ENCODE measurements at regions not wholly inside any gene's neighbourhood (a gene's known extent, or its start where the extent isn't known, plus 50 kb on each side); places are given as distances from the start of the nearest gene placed in this dataset.

DNA sequence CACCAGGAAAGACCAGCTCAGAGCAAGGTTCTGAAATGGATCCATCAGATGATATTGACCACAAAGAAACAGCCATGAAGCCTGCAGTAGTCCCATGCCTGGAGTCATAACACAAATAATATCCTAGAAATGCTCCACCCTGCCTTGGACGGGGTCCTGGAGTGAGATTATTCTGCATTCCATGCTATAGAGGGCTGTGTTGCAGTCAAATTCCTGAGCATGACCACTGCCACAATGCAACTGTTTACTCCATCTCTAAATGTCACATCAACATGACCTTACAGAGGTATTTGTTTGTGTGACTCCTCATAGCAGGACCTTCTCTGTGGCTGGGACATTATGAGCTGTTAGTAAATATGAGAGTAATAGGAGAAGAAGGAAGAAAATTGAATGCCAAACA is 257.5 kb upstream of the TCF21 start:
- no peak for DNase-seq (ENCODE audit: low spot score)

DNA sequence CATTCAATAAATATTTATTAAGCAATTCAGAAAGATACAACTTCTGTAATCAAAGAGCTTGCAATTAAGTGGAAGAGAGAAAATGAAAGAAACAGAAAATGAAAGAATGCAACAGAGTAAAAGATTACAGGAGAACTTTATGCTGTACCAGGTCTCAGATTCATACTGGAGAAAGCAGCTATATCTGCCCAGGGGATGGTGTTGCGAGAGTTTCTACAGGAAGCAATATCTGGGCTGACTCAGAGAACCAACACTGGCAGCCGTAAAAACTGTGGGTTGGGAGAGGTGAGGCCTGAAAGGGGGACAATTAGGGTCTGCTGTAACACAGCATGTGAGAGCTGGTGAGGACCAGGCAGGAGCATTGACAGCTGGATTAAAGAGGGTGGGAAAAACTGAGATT is 256.7 kb upstream of the TCF21 start:
- DNase-seq (ENCODE audit: low spot score): no peak

DNA sequence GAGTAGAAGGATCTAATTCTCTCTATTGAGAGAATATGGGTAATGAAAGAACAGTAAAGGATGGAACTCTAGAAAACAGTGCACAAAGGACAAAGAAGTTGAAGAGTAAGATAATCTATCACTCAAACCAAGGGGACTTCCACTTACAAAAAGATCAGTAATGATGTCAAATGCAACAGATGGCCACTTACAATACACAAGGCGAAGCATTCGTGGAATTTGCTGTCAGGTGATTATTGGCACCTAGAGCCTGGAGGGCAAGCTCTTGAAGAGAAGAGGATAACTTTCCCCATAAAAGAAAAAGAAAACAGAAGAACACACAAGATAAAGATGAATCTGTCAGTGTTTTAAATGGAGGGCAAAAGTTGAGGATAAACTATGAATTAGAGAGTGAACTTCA is 256.0 kb upstream of the TCF21 start:
- DNase-seq (ENCODE audit: low spot score): no peak

DNA sequence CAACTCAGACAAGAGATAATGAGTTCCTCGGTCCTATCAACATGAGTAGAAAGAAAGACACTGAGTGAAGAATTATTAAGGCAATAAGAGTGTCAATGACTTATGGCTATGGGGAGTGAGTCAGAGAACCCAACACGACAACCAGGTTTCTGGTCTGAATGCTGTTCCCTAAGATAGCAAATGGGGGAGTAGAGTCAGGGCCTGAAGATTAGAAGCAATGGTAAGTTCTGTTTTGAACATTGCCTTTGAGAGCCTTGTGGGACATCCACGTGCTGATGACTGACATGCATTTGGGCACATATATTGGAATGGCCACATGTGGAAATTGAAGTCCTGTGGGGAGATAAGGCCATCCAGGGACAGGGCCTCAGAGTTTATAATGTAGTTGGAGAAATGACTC is 254.4 kb upstream of the TCF21 start:
- DNase-seq (ENCODE audit: low spot score): no peak

DNA sequence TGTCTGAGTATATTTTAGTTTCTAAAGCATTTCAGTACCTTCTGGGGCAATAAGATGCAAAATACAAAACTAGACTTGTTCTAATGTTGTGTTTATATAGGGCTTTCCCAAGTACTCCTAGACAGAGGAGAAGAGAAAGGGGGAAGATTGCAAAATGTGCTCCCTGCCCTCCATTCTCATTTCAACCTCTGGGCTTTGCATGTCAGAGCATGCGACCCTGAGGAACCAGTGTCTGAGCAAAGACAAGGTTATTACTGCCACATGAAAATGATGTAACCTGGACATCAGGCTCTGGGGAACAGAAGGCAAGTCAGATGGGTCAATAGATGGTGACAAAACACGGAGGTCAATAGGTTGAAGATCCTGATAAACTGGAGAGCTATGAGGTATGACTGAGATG is 253.5 kb upstream of the TCF21 start:
- DNase-seq (ENCODE audit: low spot score): no peak

DNA sequence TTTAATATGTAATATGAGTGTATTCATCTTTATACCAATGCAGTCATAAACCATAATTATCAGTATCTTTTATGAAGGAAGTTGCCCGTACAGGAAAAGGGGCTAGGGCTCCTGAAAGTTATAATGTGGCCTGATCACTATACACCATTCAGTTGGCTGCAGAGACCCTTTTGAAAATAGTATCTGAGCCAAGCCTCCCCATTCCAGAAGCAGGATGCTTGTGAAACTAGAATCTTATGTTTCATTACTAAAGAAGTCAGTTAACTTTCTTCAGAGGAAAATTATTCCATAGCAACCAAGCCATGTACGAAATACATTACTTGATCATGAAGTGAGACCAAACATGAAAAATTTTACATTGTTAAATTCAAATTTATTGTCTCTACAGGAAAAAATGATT is 251.5 kb upstream of the TCF21 start:
- no peak for DNase-seq (ENCODE audit: low spot score)

DNA sequence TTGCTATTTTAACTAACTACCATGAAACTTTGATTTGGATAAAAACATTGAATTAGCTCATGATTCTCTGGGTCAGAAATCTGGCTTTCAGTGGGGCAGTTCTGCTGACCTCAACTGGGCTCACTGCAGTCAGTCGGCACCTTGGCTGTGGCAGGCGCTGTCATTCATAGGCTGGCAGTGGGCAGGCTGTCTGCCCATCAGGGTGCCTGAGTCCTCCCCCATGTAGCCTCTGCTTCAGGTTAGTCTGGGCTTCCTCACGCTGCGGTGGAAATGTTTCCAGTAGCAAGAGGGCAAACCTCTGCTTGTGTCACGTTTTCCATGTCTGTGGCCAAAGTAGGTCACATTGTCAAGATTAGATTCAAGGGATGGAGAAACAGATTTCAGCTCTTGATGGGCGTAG is 251.0 kb upstream of the TCF21 start:
- no peak for DNase-seq (ENCODE audit: low spot score)

DNA sequence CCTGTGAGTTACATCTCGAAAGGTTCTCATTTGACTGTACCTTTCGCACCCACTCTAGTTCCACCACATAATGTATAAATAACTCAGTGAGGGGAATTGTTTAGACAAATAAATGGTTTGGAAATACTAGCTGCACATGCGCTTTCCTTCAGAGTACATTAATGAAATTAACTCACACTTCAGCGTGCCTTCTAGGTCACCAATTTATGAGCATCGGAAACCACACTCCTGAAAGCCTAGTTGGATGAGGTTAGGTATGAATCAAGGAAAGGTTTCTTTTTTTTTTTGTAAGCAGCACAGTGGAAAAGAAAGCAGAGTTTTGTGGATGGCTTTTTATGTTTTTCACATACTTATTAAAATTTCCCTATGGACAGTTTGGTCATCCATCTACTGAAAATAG is 247.8 kb upstream of the TCF21 start:
- no peak for DNase-seq (ENCODE audit: low spot score)

DNA sequence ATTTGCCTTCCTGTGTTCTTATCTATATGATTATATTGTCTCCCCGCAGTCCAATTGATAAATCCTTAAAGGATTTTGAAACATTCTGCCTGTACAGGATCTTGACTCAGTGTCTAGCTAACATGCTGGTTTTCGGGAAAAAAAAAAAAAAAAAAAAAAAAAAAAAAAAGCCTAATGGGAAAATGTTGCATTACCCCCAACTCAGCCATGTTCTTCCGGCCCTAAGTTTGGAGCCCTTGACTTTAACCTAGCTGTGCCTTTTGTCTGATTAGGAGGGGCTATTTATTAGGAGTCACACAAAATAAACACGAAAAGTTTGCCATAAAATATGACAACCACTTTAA is 244.4 kb upstream of the TCF21 start:
- DNase-seq (ENCODE audit: low spot score): no peak

DNA sequence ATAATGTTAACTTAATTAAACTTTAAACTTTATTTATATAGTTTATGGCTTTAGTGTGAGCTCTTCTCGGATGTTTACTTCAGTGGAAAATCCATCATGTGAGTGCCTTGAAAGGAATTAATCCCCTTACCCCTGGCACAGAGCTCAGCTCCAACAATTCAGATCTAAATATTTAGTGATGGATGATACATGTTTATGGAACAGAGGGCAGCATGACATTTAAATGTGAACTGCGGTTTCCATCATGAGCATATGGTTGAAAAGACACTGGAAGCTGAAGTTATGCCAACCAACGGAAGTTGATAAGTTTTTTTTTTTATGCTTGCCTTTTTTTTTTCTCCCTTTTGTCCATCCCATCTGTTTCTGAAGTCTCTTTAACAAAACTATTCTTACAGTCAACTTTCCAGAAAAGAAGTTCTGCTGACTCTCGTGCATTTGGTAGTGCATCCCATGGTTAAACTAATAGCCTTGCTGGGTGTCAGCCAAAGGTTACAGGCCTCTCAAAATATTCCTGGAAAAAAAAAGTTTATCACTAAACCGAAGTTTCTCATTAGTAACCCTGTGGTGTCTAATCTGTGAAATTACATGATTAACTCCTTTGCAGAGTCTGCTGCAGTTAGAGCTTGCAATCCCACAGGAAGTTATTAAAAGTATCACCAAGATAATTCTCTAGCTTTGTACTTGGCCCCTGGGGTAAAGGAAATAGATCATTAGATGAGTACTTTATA is 243.9 kb upstream of the TCF21 start:
- no peak for DNase-seq (ENCODE audit: low spot score)

DNA sequence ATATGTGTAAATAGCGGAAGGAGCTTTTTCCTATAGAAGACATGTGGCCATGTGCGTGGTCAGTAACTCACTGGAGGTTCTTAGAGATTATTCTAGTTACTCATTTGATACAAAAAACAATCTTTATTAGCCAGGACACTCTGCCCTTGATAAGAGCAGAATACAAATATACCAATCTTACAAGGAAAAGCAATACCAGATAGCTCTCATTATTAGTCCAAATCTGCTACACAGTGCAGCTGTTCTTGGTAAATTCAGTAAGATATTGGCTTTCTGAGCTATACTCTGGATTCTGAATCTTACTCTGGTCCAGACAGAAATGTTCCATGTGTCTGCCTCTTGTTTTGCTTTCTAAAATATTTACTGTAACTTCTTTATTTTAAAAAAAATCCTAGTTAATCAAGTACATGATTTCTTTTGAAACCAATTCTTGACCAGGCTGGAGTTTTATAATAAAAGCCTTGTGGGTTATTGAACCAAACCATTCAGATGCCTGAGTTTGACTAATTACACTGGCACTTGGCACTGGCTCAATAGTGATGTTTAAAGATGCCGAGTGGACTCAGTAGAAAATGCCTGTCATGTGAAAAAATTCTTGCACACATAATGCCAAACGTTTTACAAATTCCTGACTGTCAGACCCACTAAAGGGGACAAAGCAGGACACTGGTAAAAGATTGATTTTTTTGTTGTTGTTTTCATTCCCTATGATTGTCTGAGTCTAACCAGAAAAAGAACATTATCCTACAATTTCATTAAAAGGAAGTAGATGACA is 242.8 kb upstream of the TCF21 start:
- DNase-seq (ENCODE audit: low spot score): peak; percentile 5

DNA sequence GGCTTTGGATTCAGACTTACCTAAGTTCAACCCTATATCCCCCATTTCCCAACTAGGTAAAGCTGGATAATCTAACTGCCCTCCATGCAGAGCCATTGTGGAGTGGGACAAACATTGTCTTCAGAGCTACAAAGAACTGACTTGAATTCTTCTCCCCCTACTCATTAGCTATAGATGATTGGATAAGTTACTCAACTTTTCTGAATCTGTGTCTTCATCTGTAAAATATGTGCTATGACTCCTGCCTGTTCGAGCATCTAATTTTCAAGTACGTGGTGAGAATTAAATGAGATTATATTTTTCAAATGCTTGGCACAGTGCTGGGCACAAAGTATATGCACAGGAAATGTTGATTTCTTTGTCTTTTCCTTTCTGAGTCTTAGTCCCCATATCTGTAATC is 240.3 kb upstream of the TCF21 start:
- no peak for DNase-seq (ENCODE audit: low spot score)

DNA sequence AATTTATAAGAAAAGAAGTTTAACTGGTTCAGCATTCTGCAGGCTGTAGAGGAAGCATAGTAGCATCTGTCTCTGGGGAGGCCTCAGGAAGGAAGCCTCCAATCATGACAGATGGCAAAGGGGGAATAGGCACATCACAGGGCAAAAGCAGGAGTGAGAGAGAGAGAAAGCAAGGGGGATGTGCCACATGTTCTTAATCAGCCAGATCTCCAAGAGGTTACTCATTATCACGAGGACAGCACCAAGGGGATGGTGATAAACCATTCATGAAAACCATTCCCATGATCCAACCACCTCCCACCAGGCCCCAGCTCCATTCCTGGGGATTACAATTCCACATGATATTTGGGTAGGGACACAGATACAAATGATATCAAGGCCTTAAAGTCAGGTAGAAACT is 217.5 kb upstream of the TCF21 start:
- DNase-seq (ENCODE audit: low spot score): no peak

DNA sequence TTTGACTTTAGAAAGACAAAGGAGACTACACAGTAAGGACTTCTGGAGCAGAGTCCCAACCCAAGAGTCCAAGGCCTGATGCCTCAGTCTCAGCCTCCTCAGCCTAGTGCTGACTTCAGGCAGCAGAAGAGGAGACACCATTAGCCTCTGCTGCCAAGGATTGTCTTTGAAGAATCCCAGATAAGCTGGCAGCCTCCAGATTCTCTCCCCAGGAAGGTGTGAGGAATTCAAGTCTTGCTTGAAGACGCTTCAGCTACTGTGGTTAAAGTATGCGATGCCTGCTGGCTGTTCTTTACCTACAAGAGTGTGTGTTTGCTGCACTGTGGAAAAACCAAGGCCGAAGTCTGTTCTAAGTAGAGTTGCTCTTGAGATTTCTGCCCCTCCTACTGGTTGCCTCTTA is 215.9 kb upstream of the TCF21 start:
- DNase-seq (ENCODE audit: low spot score): no peak

DNA sequence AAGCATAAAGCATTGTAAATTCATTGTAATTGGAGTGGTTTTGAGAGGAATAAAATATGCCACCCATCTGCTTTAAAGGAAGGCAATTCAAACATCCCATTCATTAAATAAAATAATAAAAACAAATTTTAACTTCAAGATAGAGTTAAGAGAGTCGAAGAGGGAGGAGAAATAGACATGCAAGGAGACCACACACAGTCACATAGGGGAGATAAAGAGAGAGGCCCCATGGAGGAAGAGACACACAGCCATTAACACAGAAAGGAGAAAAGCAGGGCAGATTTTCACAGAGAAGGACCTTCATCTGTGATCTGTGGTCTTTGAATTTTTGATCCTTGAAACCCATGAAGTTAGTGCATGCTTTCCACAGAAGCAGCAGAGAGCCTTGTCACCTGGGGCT is 214.3 kb upstream of the TCF21 start:
- DNase-seq (ENCODE audit: low spot score): no peak

DNA sequence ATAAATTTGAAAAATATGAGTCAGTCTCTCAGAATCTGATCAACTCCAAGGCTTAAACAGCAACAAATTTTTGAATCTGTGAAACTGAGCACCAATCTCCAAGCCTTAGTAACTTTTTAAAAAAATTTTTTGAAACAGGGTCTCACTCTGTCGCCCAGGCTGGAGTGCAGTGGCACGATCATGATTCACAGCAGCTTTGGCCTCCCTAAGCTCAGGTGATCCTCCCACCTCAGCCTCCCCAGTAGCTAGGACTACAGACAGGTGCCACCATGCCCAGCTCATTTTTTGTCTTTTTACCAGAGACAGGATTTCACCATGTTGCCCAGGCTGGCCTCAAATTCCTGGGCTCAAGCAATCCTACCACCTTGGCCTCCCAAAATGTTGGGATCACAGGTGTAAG is 207.9 kb upstream of the TCF21 start:
- DNase-seq (ENCODE audit: low spot score): no peak

DNA sequence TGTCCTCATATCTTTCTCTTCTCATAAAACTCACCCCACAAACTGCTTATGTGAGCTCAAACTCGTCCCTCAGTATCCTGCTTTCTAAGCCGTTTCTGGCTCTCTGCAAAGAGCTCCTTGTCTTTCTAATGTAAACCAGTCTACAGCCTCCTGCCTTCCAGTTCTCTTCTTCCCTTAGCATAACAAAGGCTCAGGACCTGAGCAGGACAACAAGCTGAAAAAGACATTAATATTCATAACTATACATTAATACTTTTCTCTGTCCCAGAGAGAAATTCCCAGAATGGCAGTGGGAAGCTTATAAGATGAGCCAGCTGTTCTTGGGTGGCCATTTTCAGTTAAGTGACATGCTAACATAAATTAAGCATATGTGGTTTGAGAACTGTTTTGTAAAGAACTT is 207.0 kb upstream of the TCF21 start:
- no peak for DNase-seq (ENCODE audit: low spot score)

DNA sequence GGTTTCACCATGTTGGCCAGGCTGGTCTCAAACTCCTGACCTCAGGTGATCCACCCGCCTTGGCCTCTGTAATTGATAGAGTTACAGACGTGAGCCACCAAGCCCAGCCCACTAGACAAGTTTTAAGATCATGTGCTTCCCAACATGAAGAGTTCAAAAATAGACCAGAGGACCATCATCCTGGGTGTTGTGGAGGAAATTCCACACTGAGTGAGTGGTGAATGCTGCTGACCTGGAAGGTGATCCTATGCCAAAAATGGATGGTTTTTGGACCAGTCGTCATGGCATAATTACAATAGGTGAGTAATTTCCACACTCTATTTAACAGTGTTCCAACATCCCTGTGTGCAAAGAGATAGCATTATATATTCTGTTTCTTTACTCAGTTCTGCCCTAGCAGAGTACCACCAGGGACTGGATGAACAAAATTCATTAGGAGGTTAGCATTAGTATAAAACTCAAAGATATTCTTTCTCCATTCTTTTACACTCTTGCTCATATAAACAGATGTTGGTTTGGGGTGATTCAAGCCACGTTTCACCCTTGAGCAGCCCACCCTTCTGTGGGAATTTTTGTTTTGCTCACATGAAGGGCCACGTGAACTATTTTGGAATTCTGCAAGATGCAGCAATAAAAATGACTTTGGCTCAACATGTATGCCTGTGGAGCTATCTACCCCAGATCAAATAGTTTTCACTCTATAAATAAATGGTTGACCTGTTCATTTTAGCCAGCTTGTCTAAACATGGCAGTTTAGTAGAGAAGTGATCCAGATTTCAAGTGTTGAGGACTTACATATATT is 206.2 kb upstream of the TCF21 start:
- DNase-seq (ENCODE audit: low spot score): no peak

DNA sequence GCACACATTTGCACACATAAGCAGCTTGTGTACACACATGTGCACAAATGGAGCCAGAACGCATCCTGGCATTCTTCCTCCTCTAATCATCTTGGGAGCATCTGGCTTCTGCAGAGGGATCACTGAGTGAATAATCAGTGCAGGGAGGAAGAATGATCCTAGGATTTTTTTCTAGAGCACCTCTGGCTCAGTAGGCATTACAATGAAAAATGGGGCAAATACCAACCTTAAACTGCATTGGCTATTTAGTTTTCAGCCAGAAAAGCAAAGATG is 205.7 kb upstream of the TCF21 start:
- DNase-seq (ENCODE audit: low spot score): no peak

DNA sequence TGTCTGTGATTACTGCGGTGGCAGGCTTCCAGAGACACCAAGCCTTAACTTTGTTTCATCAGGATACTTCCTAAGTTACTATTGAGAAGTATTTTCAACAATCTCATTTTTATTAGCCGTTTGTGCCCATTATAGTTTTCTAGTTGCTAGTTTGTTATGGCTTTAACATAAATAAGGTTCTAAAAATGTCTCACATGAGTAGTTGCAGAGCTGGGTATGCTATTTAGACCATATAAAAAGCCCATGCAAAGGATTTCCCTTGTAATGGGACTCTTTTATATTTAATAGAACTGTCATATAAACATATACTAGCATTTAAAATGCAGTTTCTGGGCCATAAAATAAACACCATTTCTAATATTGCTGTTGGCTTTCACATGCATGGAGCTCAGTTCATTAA is 205.3 kb upstream of the TCF21 start:
- DNase-seq (ENCODE audit: low spot score): no peak

DNA sequence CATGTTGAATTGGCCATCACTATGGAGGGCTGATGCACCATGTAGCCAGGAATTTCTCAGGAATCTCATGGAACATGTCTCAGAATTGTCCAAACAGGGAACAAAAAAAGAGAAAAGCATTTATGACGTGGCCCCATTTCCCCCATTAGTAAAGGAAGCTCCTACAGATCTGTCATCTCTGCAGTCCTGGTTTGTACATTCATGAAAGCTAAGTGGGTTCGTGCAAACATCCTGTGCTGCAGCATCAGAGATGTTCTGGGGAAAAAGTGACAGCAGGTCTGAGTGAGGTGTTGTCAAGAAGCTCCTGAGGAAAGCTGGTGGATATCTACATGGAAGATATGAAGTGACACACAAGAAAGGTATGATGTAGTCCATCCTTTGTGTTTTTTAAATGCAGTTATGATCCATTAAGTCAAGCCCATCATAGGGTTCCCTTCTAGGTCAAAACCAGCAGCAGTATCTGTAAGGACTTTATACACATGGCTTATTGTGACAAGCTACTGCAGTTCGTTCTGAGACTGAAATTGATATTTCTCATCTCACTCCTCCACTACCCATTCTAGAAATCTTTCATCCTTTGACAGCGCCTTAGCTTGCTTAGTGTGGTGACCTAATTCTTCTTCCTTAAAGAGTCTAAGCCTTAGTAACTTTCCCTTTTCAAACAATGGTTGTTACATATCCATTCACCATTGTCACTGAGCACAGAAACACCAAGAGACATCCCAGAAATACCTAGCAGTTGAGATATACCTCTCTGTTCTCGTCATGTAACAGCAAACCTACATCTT is 200.0 kb upstream of the TCF21 start:
- no peak for DNase-seq (ENCODE audit: low spot score)

DNA sequence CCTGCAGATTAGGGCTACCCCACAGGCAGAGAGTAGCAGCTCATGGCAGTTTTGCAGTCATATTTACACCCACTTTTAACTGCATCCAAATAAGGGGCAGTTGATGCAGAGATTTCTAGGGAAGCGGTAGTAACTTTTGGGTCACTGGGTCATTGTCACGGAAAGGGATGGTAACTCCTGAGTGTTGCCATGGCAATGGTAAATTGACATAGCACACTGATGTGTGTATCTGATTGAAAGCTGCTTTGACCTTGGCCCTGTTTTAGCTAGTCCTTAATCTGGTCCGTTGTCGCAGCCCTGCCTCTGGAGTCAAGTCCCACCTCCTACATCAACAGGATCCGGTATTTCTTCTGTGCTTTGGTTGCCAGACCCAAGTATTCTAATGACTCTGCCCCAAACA is 199.1 kb upstream of the TCF21 start:
- DNase-seq (ENCODE audit: low spot score): no peak

DNA sequence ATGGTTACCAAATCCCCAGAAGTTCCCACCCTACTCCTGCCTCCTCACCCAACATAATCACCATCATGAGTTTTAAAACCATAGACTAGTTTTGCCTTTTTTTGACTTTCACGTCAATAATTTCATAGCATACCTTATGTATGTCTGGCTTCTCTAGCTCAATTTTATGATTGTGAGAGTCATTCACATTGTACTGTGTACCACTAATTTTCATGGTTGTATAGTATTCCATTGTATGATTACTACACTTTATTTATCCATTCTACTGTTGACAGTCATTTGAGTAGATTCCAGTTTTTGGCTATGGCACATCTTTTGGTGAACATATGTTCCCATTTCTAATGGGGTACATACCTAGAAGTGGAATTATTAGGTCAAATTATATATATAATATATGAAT is 195.3 kb upstream of the TCF21 start:
- DNase-seq (ENCODE audit: low spot score): no peak
